ENCODE measurements at regions not wholly inside any gene's neighbourhood (a gene's known extent, or its start where the extent isn't known, plus 50 kb on each side); places are given as distances from the start of the nearest gene placed in this dataset.

DNA sequence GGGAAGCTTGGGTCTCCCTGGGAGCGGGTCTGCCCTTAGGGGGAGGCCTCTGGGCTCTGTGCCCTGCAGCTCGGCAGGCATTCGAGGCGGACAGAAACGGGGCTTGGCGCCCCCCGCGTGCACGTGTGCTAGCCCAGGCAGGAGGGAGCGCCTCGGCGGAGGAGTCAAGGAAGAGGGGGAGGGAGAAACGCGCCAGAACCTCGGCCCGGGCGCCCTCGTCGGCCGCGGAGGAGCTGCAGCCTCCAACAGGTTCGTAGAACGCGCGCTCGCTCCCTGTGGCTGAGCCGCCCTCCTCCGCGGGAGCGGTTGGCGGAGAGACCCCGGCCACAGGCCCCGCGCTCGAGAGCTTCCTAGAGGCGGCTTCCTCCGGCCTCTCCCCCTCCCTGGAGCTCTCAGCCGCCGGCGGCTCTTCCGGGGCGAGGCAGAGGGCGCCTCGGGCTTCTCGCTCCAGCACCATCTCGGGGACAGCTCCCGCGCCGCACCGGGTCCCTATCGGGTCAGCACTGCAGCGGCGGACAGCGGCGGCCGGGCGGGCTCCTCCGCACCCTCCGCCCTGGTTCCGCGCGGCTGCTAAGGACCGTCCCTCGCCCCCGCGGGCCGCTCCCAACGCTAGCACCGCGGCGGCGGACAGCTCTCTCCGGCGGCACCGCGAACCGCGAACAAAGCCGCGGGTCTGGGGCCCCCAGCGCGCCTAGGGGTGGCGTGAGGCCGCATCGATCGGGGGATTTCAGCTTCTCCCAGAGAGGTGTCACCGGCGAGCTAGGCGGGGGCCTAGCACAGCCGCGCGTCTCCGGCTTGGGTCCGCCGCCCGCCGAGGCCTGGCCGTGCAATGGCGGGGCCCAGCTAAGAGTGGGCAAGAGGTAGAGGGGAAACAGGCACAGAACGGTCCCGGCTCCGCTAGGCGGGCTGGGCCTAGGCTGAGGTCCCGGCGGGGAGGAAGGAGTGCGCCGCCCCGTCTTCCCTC is 74.6 kb upstream of the CPLX2 start:
- Histone ChIP-seq H3K27ac (replicated peaks) (no peak overlapping the region), H3K27me3 (ENCODE audit: insufficient read depth, poor library complexity, severe bottlenecking) (peaks cover 17% of the 10 kb centered on the region), H3K4me3 (replicated peaks; ENCODE audit: insufficient read depth, low read length) (no peak overlapping the region)
- DNase-seq (ENCODE audit: low read depth in 1 of 2, low spot score in 1 of 2): peak; percentile 64 to 71
- no peak for TF ChIP-seq SPI1 (IDR thresholded peaks at IDR 0.05; ENCODE audit: borderline replicate concordance, low read depth)
- TF ChIP-seq REST (IDR thresholded peaks at IDR 0.05; ENCODE audit: insufficient replicate concordance, low read depth): peak; percentile 97

DNA sequence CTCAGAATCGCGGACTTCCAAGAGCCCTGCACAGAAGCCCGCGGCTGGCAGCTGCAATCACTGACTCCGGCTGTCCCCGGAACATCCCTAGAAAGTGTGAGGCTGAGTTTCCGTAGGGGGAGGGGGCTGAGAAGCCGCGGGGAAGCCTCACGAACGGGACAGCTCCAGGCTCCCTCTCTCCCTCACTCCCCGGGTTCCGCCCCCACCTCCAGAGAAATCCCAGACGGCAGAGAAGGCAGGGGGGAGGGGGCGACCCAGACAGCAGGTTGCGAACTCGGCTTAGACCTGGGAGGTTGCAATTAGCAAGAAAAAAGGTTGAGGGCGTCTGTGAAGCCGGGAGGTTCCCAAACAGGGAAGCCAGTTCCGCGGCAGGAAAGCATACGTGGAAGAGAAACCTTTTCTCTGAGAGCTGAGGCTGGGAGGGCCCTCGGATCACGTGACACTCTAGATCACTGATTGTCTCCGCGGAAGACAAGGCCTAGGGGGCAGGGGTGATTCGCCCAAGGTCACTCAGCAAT is 73.8 kb upstream of the CPLX2 start:
- H3K27me3 ChIP-seq (ENCODE audit: insufficient read depth, poor library complexity, severe bottlenecking): peaks cover 17% of the 10 kb centered on the region
- H3K4me3 ChIP-seq (replicated peaks; ENCODE audit: insufficient read depth, low read length): no peak overlapping the region
- no peak for TF ChIP-seq POLR2AphosphoS5 (IDR thresholded peaks at IDR 0.05; ENCODE audit: low read depth)
- TF ChIP-seq GABPA (IDR thresholded peaks at IDR 0.05; ENCODE audit: low read depth): no peak
- H3K27ac ChIP-seq (replicated peaks): no peak overlapping the region
- DNase-seq (ENCODE audit: low read depth in 1 of 2, low spot score in 1 of 2): peak in 1 of 2 experiments; percentile 5

DNA sequence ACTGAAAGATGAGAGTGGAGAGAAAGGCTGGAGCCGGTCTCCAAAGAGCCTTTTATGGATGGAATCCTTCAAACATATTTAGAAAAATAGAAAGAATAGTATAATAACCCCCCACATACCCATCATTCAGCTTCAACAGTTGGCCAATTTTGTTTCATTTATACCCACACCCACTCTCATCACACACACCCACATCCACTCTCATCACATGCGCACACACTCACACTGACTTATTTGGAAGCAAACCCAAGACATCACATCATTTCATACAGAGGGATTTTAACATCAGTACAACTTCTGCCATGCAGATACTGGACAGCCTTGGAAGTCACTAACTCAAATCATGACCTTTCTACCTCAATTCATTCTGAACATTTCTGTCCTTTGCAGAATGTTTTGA is 72.8 kb upstream of the CPLX2 start:
- TF ChIP-seq CTCF (IDR thresholded peaks at IDR 0.05; ENCODE audit: insufficient read depth, low read length) (no peak), POLR2AphosphoS5 (IDR thresholded peaks at IDR 0.05; ENCODE audit: low read depth) (no peak), SPI1 (IDR thresholded peaks at IDR 0.05; ENCODE audit: borderline replicate concordance, low read depth) (no peak), REST (IDR thresholded peaks at IDR 0.05; ENCODE audit: insufficient replicate concordance, low read depth) (no peak), GABPA (IDR thresholded peaks at IDR 0.05; ENCODE audit: low read depth) (no peak)
- DNase-seq (ENCODE audit: low read depth in 1 of 2, low spot score in 1 of 2): no peak
- peaks cover 17% of the 10 kb centered on the region for H3K27me3 ChIP-seq (ENCODE audit: insufficient read depth, poor library complexity, severe bottlenecking)
- H3K27ac ChIP-seq (replicated peaks): no peak overlapping the region
- no peak overlapping the region for H3K4me3 ChIP-seq (replicated peaks; ENCODE audit: insufficient read depth, low read length)

- DNase-seq (ENCODE audit: low read depth in 1 of 2, low spot score in 1 of 2): no peak
- Histone ChIP-seq H3K27ac (replicated peaks) (no peak overlapping the region), H3K4me3 (replicated peaks; ENCODE audit: insufficient read depth, low read length) (no peak overlapping the region), H3K27me3 (ENCODE audit: insufficient read depth, poor library complexity, severe bottlenecking) (peaks cover 17% of the 10 kb centered on the region)
- TF ChIP-seq POLR2AphosphoS5 (IDR thresholded peaks at IDR 0.05; ENCODE audit: low read depth) (no peak), SPI1 (IDR thresholded peaks at IDR 0.05; ENCODE audit: borderline replicate concordance, low read depth) (no peak), CTCF (IDR thresholded peaks at IDR 0.05; ENCODE audit: insufficient read depth, low read length) (no peak)
Observed at GRCh38 chr5:175800656-175801081, 70.7 kb upstream of the CPLX2 start.
